Astrocyte of the hippocampus (primary cell): ENCODE measurements at regions not wholly inside any gene's neighbourhood (a gene's known extent, or its start where the extent isn't known, plus 50 kb on each side); places are given as distances from the start of the nearest gene placed in this dataset.

Experiments used
- DNase-seq: peaks from one replicate; pipeline ENCODE4 v3.0.0; 2011; ENCODE audit warnings: low read depth, low spot score

- DNase-seq, result no peak
Measured at GRCh38 chr6:167769408-167770190, 57.1 kb upstream of the AFDN start.

GRCh38 chr6:167770291-167770955 lies 56.3 kb upstream of the AFDN start:
- no peak for DNase-seq

GRCh38 chr6:167774881-167775280 lies 51.8 kb upstream of the AFDN start:
- no peak for DNase-seq

- DNase-seq, result no peak
Measured at GRCh38 chr6:167776906-167777627, 49.6 kb upstream of the AFDN start.
